ENCODE measurements at regions not wholly inside any gene's neighbourhood (a gene's known extent, or its start where the extent isn't known, plus 50 kb on each side); places are given as distances from the start of the nearest gene placed in this dataset.

GRCh38 chr13:58048670-58049069, 417.1 kb downstream of the PCDH17 start:
- DNase-seq (ENCODE audit: low read depth): no peak

- no peak for DNase-seq (ENCODE audit: low read depth)
These were observed 419.9 kb downstream of the PCDH17 start for GRCh38 chr13:58051396-58051795.

GRCh38 chr13:58051807-58052375, 420.3 kb downstream of the PCDH17 start:
- no peak for DNase-seq (ENCODE audit: low read depth)

- DNase-seq (ENCODE audit: low read depth): no peak
These were observed 424.9 kb downstream of the PCDH17 start for GRCh38 chr13:58056426-58056825.

GRCh38 chr13:58059624-58060023, 428.1 kb downstream of the PCDH17 start:
- no peak for DNase-seq (ENCODE audit: low read depth)

- no peak for DNase-seq (ENCODE audit: low read depth)
These were observed 449.3 kb downstream of the PCDH17 start for GRCh38 chr13:58080806-58081205.

GRCh38 chr13:58081301-58081820, 449.8 kb downstream of the PCDH17 start:
- DNase-seq (ENCODE audit: low read depth): no peak

- no peak for DNase-seq (ENCODE audit: low read depth)
These were observed 451.5 kb downstream of the PCDH17 start for GRCh38 chr13:58083064-58083463.

- no peak for DNase-seq (ENCODE audit: low read depth)
These were observed 453.7 kb downstream of the PCDH17 start for GRCh38 chr13:58085274-58085673.

- no peak for DNase-seq (ENCODE audit: low read depth)
These were observed 454.3 kb downstream of the PCDH17 start for GRCh38 chr13:58085819-58086218.

GRCh38 chr13:58087566-58087965, 456.0 kb downstream of the PCDH17 start:
- DNase-seq (ENCODE audit: low read depth): no peak

GRCh38 chr13:58093394-58093793, 461.9 kb downstream of the PCDH17 start:
- no peak for DNase-seq (ENCODE audit: low read depth)

- no peak for DNase-seq (ENCODE audit: low read depth)
These were observed 466.3 kb downstream of the PCDH17 start for GRCh38 chr13:58097831-58098230.

GRCh38 chr13:58119351-58119750, 487.8 kb downstream of the PCDH17 start:
- DNase-seq (ENCODE audit: low read depth): no peak

- no peak for DNase-seq (ENCODE audit: low read depth)
These were observed 488.3 kb downstream of the PCDH17 start for GRCh38 chr13:58119804-58120203.

- DNase-seq (ENCODE audit: low read depth): no peak
These were observed 495.0 kb downstream of the PCDH17 start for GRCh38 chr13:58126496-58126895.

- no peak for DNase-seq (ENCODE audit: low read depth)
These were observed 502.5 kb downstream of the PCDH17 start for GRCh38 chr13:58134012-58134411.

GRCh38 chr13:58134525-58134924, 503.0 kb downstream of the PCDH17 start:
- DNase-seq (ENCODE audit: low read depth): no peak

- DNase-seq (ENCODE audit: low read depth): no peak
These were observed 511.4 kb downstream of the PCDH17 start for GRCh38 chr13:58142952-58143351.

- no peak for DNase-seq (ENCODE audit: low read depth)
These were observed 513.1 kb downstream of the PCDH17 start for GRCh38 chr13:58144616-58145015.

- no peak for DNase-seq (ENCODE audit: low read depth)
These were observed 519.9 kb downstream of the PCDH17 start for GRCh38 chr13:58151452-58151851.

GRCh38 chr13:58160980-58161379, 529.4 kb downstream of the PCDH17 start:
- no peak for DNase-seq (ENCODE audit: low read depth)

- DNase-seq (ENCODE audit: low read depth): no peak
These were observed 534.1 kb downstream of the PCDH17 start for GRCh38 chr13:58165617-58166016.

GRCh38 chr13:58181111-58181510, 549.6 kb downstream of the PCDH17 start:
- no peak for DNase-seq (ENCODE audit: low read depth)
